GM12878 (cell line): ENCODE measurements at regions not wholly inside any gene's neighbourhood (a gene's known extent, or its start where the extent isn't known, plus 50 kb on each side); places are given as distances from the start of the nearest gene placed in this dataset.

Source experiments
- ATAC-seq: fragments of 200-7000 bp; cut with Tn5 transposase; 3 replicates; pipeline ENCODE4 v1.9.1; 2020; ENCODE audit warnings: mild to moderate bottlenecking, moderate library complexity
- BruUV-seq: library from RNA; stranded (reverse); fragments of 400-500 nt; replicated peaks from 2 replicates; lab custom pipeline; 2021; lab: Mats Ljungman, UMichigan
- CTCF ChIA-PET: fragments of 300-600 bp; sonication (Branson Sonifier 250); formaldehyde crosslinking; extraction: SDS; loops from one replicate; lab custom pipeline; 2021; ENCODE audit warnings: inconsistent platforms; lab: Yijun Ruan, JAX
- POLR2A ChIA-PET: fragments of 350-600 bp; formaldehyde crosslinking; extraction: SDS; loops from one replicate; lab custom pipeline; 2021; ENCODE audit warnings: inconsistent platforms; lab: Charles Lee
- RAD21 ChIA-PET: fragments of 300-600 bp; sonication (Branson Sonifier 250); formaldehyde crosslinking; loops from one replicate; lab custom pipeline; 2023; ENCODE audit warnings: antibody characterized with exemption; ENCODE audit not compliant: unreplicated experiment; lab: Charles Lee
- SMC1A ChIA-PET: fragments of 300-600 bp; sonication (Branson Sonifier 250); formaldehyde crosslinking; loops from one replicate; lab custom pipeline; 2023; ENCODE audit not compliant: unreplicated experiment, uncharacterized antibody; lab: Charles Lee
- DNase-seq: peaks from one replicate; pipeline ENCODE4 v3.0.0-alpha.2; 2011; ENCODE audit warnings: low read depth, low spot score
- FAIRE-seq: peaks from 3 replicates; lab custom pipeline; 2011; peaks lifted over from hg19 to GRCh38; lab: Jason Lieb, UNC
- H2AFZ ChIP-seq: 2 replicates; pipeline ENCODE4 v1.6.0; 2011; ENCODE audit warnings: low read depth, low read length, control low read depth; ENCODE audit not compliant: control insufficient read depth
- H3K27ac ChIP-seq: 2 replicates; pipeline ENCODE4 v1.5.1; 2011; ENCODE audit warnings: control low read depth; ENCODE audit not compliant: control insufficient read depth, insufficient read depth
- H3K27me3 ChIP-seq, 2 experiments: replicated peaks in 1 of 2; 2 replicates each; pipeline versions ENCODE4 v1.6.0 to v1.6.1; 2011; ENCODE audit warnings: low read length in 1 of 2; ENCODE audit not compliant: control insufficient read depth in 2 of 2, insufficient read depth in 2 of 2
- H3K36me3 ChIP-seq, 2 experiments: 2 replicates each; pipeline ENCODE4 v1.5.1; 2011; ENCODE audit warnings: low read length in 1 of 2; ENCODE audit not compliant: control insufficient read depth in 2 of 2, insufficient read depth in 2 of 2
- H3K4me1 ChIP-seq: 2 replicates; pipeline ENCODE4 v1.6.1; 2011; ENCODE audit warnings: mild to moderate bottlenecking, low read length, moderate library complexity, mixed read lengths; ENCODE audit not compliant: control insufficient read depth, insufficient read depth
- H3K4me2 ChIP-seq: 2 replicates; pipeline ENCODE4 v1.6.0; 2011; ENCODE audit warnings: control low read depth; ENCODE audit not compliant: control insufficient read depth, insufficient read depth
- H3K4me3 ChIP-seq: fragments of 200-600 bp; sonication (generic); 2 replicates; pipeline ENCODE4 v1.5.1; 2016
- H3K79me2 ChIP-seq: 2 replicates; pipeline ENCODE4 v1.6.0; 2011; ENCODE audit warnings: low read length; ENCODE audit not compliant: control insufficient read depth, insufficient read depth
- H3K9ac ChIP-seq: 2 replicates; pipeline ENCODE4 v1.8.0; 2011; ENCODE audit warnings: low read length, control low read depth, mixed read lengths; ENCODE audit not compliant: control insufficient read depth, insufficient read depth
- H3K9me3 ChIP-seq: replicated peaks from 3 replicates; pipeline ENCODE4 v1.5.1; 2011; ENCODE audit warnings: mild to moderate bottlenecking, low read length; ENCODE audit not compliant: control insufficient read depth, insufficient read depth
- H4K20me1 ChIP-seq: 2 replicates; pipeline ENCODE4 v1.6.0; 2011; ENCODE audit not compliant: control insufficient read depth, insufficient read depth
- CTCF ChIP-seq, 3 experiments: IDR thresholded peaks in 2 of 3; conservative IDR thresholded peaks in 1 of 3; 2 replicates each; pipeline ENCODE4 v1.5.1; 2011; ENCODE audit warnings: low read depth in 3 of 3, low read length in 3 of 3, mild to moderate bottlenecking in 3 of 3, control low read depth in 2 of 3, moderate library complexity in 2 of 3, inconsistent platforms in 1 of 3, mixed read lengths in 1 of 3; ENCODE audit not compliant: control insufficient read depth in 2 of 3, insufficient read depth in 1 of 3; ENCODE audit errors: extremely low read depth in 1 of 3
- ZBTB40 ChIP-seq: fragments of 450-650 bp; IDR thresholded peaks from 2 replicates; pipeline ENCODE4 v1.6.1; 2016; ENCODE audit warnings: mild to moderate bottlenecking, moderate library complexity, borderline replicate concordance
- WGBS: methylation state at CpG from one replicate; pipeline ENCODE4 v1.1.6; 2016; ENCODE audit warnings: low lambda C conversion rate; ENCODE audit not compliant: insufficient replicate concordance, insufficient coverage; ENCODE audit errors: missing lambda C conversion rate; 5-methylcytosine and 5-hydroxymethylcytosine counted together
- in situ Hi-C: fragments of 300-500 bp; cut with MboI; formaldehyde crosslinking; loops from 9 replicates; pipeline ENCODE4 v1.14.3; 2018; ENCODE audit warnings: mixed read lengths
- intact Hi-C: fragments of 100-400 bp; cut with micrococcal nuclease; formaldehyde crosslinking; loops from one replicate; pipeline ENCODE4 v1.14.2; 2022; ENCODE audit not compliant: unreplicated experiment

GRCh38 chr11:23123753-23124152 is 263.5 kb upstream of the CCDC179 start:
- DNase-seq (no peak), FAIRE-seq (no peak), ATAC-seq (no peak)
- SMC1A ChIA-PET, result interaction anchor here (1.1 to 2.5 kb wide), 3 partner anchors 10 to 103 kb away, joined by 3 to 12 read pairs (median 3); no protein-coding TSS in a partner anchor
- 18% methylated on average over 3 of the region's 3 CpGs for WGBS
- no peak for TF ChIP-seq ZBTB40
- no peak for TF ChIP-seq CTCF (IDR thresholded peaks at IDR 0.05 in 2 of 3, conservative IDR thresholded peaks at IDR 0.05 in 1 of 3; ENCODE audit: control insufficient read depth in 2 of 3, extremely low read depth in 1 of 3, insufficient read depth in 1 of 3, low read depth in 3 of 3, low read length in 3 of 3)
- no peak overlapping the region for H3K4me3 ChIP-seq
- CTCF ChIA-PET, result interaction anchor here (1.3 to 1.6 kb wide), 3 partner anchors 9 to 15 kb away, joined by 3 to 12 read pairs (median 8); no protein-coding TSS in a partner anchor
- RAD21 ChIA-PET, result no interaction called here
- intact Hi-C loops, result no loop called here
- POLR2A ChIA-PET, result no interaction called here
- no TSS peak for BruUV-seq
- H3K9ac ChIP-seq, result no peak overlapping the region
- H4K20me1 ChIP-seq, result no peaks in the 10 kb centered on the region
- no peaks in the 10 kb centered on the region for H3K36me3 ChIP-seq
- no peaks in the 10 kb centered on the region for H3K27me3 ChIP-seq
- H3K79me2 ChIP-seq, result no peaks in the 10 kb centered on the region
- H3K4me2 ChIP-seq, result no peak overlapping the region
- no peak overlapping the region for H3K27ac ChIP-seq
- no peaks in the 10 kb centered on the region for H3K4me1 ChIP-seq
- no peaks in the 10 kb centered on the region for H3K9me3 ChIP-seq
- in situ Hi-C loops, result no loop called here
- no peak overlapping the region for H2AFZ ChIP-seq
